GM12864 (cell line): ENCODE measurements at regions not wholly inside any gene's neighbourhood (a gene's known extent, or its start where the extent isn't known, plus 50 kb on each side); places are given as distances from the start of the nearest gene placed in this dataset.

ENCODE experiments used
- DNase-seq: peaks from one replicate; pipeline ENCODE4 v3.0.0-alpha.2; 2011; ENCODE audit warnings: low read depth
- H3K4me3 ChIP-seq: 2 replicates; pipeline ENCODE4 v1.5.1; 2011; ENCODE audit warnings: mild to moderate bottlenecking, low read depth, low read length, control low read depth
- TF ChIP-seq, protein P1 (sequence below): IDR thresholded peaks from 2 replicates; pipeline ENCODE4 v1.5.1; 2011; ENCODE audit warnings: low read depth, mild to moderate bottlenecking, moderate library complexity, low read length, control low read depth, inconsistent platforms; ENCODE audit errors: missing control alignments

DNA sequence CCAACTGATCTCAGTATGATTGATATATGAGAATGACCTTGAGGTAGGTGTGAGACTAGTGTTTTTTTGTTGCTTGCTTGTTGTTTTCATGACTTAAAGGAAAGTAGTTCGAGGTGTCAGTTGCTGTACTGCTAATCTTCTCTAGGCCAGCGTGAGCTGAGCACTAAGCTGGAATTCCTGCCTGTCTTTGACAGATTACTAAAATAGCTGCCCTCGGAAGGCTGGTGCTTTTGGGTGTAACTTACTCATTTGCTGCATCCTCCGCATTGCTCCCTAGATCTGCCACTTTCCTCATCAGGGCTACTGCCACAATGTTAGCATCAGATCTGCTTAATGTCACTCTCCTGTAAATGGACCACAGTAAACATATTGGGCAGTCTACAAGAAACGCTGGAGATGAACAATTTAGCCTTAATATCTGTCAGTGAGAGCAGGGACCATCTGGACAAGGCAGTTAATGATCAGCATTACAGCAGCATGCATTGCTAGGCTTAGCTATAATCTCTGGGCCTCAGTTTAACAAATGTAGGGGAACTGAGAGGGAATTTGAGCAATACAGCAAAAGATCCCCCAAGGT is 106.6 kb upstream of the CDH6 start:
- no peak overlapping the region for H3K4me3 ChIP-seq
- TF ChIP-seq, protein P1, sequence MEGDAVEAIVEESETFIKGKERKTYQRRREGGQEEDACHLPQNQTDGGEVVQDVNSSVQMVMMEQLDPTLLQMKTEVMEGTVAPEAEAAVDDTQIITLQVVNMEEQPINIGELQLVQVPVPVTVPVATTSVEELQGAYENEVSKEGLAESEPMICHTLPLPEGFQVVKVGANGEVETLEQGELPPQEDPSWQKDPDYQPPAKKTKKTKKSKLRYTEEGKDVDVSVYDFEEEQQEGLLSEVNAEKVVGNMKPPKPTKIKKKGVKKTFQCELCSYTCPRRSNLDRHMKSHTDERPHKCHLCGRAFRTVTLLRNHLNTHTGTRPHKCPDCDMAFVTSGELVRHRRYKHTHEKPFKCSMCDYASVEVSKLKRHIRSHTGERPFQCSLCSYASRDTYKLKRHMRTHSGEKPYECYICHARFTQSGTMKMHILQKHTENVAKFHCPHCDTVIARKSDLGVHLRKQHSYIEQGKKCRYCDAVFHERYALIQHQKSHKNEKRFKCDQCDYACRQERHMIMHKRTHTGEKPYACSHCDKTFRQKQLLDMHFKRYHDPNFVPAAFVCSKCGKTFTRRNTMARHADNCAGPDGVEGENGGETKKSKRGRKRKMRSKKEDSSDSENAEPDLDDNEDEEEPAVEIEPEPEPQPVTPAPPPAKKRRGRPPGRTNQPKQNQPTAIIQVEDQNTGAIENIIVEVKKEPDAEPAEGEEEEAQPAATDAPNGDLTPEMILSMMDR, result no peak
- no peak for DNase-seq

DNA sequence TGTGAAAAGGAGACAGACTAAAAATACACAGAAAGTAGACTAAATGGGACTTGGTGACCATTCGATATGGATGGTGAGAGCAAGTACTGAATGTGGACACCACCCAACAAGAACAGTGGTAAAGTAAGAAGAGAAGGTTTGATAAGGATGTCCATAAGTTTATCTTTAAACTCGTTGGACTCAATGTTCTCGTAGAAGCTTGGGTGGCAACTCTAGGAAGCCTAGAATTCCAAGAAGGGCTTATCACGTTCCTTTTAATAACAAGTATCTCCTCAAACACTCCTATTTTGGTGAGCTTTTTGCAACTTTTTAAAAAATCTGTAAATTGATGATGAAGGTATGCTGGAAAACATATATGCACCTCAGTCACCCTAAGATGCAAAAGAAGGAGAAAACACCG is 108.6 kb upstream of the CDH6 start:
- TF ChIP-seq, protein P1, result no peak
- no peak overlapping the region for H3K4me3 ChIP-seq
- DNase-seq, result no peak

GRCh38 chr5:31083364-31083763 is 110.1 kb upstream of the CDH6 start:
- no peak overlapping the region for H3K4me3 ChIP-seq
- DNase-seq, result no peak
- TF ChIP-seq, protein P1, result no peak

- TF ChIP-seq, protein P1, result no peak
- H3K4me3 ChIP-seq, result no peak overlapping the region
- DNase-seq, result no peak
These were observed 113.8 kb upstream of the CDH6 start for GRCh38 chr5:31079668-31080067.

GRCh38 chr5:31078956-31079355 is 114.5 kb upstream of the CDH6 start:
- no peak overlapping the region for H3K4me3 ChIP-seq
- no peak for DNase-seq
- TF ChIP-seq, protein P1, result no peak

DNA sequence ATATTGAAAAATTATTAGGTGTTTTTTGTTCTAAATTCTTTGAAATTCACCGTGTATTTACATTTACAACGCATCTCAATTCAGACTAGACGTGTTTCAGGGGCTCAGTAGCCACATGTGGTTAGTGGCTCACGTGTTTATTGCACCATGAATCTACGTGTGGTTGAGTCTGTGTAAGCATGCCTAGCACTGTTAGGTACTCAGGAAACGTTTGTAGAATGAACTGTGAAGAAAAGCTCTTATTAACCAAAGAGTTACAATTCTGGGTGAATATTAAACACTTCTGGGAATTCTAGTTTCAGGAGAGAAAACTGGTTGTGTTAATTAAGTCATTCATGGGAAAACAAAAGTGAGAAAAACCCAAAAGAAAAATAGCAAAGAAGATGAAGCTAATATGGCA is 117.5 kb upstream of the CDH6 start:
- no peak for DNase-seq
- TF ChIP-seq, protein P1, result no peak
- no peak overlapping the region for H3K4me3 ChIP-seq

- H3K4me3 ChIP-seq, result no peak overlapping the region
- no peak for DNase-seq
- TF ChIP-seq, protein P1, result no peak
These were observed 125.2 kb upstream of the CDH6 start for GRCh38 chr5:31068287-31068686.
